Nephron progenitor cell (in vitro differentiated cells): ENCODE measurements at regions not wholly inside any gene's neighbourhood (a gene's known extent, or its start where the extent isn't known, plus 50 kb on each side); places are given as distances from the start of the nearest gene placed in this dataset.

Experiments used
- DNase-seq: peaks from one replicate; pipeline ENCODE4 v3.0.0; 2021
- H3K27ac Mint-ChIP-seq: 2 replicates; pipeline ENCODE4 v1.8.0; 2021; ENCODE audit warnings: mild to moderate bottlenecking, moderate library complexity, mixed read lengths
- H3K27me3 Mint-ChIP-seq: 2 replicates; pipeline ENCODE4 v1.8.0; 2021; ENCODE audit warnings: mild to moderate bottlenecking, low read depth, mixed read lengths; ENCODE audit not compliant: poor library complexity
- H3K36me3 Mint-ChIP-seq: 2 replicates; pipeline ENCODE4 v1.8.0; 2021; ENCODE audit warnings: low read depth, mixed read lengths
- H3K4me1 Mint-ChIP-seq: 2 replicates; pipeline ENCODE4 v1.8.0; 2021; ENCODE audit warnings: mixed read lengths
- H3K4me3 Mint-ChIP-seq: 2 replicates; pipeline ENCODE4 v1.8.0; 2021; ENCODE audit warnings: mild to moderate bottlenecking, moderate library complexity, mixed read lengths
- H3K9me3 Mint-ChIP-seq: 2 replicates; pipeline ENCODE4 v1.8.0; 2021; ENCODE audit warnings: mild to moderate bottlenecking, moderate library complexity, mixed read lengths
- TF ChIP-seq, protein P1 (sequence below): fragments of 200-600 bp; sonication (generic); IDR thresholded peaks from 2 replicates; pipeline ENCODE4 v1.5.0; 2021; ENCODE audit warnings: antibody characterized with exemption

DNA sequence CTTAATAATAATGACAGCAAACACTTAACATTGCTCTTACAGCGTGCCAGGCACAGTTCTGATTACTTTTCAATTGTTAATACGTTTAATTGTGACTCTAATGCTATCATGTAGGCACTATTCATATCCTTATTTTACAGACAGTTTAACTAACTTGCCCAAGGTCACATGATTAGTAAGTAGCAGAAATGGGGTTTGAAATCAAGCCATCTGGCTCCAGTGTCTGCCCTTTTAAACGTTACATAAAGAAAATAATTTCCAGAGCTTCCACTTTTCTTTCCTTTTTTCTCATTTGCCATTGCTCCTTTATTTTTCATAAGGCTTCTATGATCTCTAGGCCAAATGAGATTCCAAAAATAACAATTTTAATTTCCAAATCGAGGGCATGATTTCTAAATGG, 50.6 kb upstream of the IKZF2 start:
- no peak overlapping the region for H3K4me3 Mint-ChIP-seq
- H3K4me1 Mint-ChIP-seq, result no peaks in the 10 kb centered on the region
- TF ChIP-seq, protein P1, sequence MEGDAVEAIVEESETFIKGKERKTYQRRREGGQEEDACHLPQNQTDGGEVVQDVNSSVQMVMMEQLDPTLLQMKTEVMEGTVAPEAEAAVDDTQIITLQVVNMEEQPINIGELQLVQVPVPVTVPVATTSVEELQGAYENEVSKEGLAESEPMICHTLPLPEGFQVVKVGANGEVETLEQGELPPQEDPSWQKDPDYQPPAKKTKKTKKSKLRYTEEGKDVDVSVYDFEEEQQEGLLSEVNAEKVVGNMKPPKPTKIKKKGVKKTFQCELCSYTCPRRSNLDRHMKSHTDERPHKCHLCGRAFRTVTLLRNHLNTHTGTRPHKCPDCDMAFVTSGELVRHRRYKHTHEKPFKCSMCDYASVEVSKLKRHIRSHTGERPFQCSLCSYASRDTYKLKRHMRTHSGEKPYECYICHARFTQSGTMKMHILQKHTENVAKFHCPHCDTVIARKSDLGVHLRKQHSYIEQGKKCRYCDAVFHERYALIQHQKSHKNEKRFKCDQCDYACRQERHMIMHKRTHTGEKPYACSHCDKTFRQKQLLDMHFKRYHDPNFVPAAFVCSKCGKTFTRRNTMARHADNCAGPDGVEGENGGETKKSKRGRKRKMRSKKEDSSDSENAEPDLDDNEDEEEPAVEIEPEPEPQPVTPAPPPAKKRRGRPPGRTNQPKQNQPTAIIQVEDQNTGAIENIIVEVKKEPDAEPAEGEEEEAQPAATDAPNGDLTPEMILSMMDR, result no peak
- no peaks in the 10 kb centered on the region for H3K36me3 Mint-ChIP-seq
- H3K9me3 Mint-ChIP-seq, result peaks cover 6% of the 10 kb centered on the region
- peaks cover 3% of the 10 kb centered on the region for H3K27me3 Mint-ChIP-seq
- H3K27ac Mint-ChIP-seq, result no peak overlapping the region
- no peak for DNase-seq

DNA sequence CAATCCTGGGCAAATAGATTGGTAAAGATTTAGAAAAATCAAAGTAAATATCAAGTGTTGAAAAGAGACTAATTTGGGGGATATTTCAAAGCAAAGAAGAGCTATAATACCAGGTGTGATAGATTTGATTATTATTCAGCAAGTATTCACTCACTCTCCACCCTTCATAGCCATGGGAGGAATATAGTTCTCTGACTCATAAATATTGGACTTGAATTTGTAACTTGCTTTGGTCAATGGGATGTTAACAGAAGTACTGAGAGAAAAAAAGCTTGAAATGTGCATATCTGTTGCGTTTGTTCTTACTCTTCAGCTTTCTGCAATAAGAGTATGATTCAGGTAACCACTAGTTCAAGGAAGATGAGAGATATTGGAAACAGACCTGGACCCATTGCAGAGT, 54.5 kb upstream of the IKZF2 start:
- TF ChIP-seq, protein P1, result no peak
- H3K4me1 Mint-ChIP-seq, result no peaks in the 10 kb centered on the region
- H3K27ac Mint-ChIP-seq, result no peak overlapping the region
- no peaks in the 10 kb centered on the region for H3K9me3 Mint-ChIP-seq
- no peak overlapping the region for H3K4me3 Mint-ChIP-seq
- H3K36me3 Mint-ChIP-seq, result no peaks in the 10 kb centered on the region
- DNase-seq, result no peak
- no peaks in the 10 kb centered on the region for H3K27me3 Mint-ChIP-seq

DNA sequence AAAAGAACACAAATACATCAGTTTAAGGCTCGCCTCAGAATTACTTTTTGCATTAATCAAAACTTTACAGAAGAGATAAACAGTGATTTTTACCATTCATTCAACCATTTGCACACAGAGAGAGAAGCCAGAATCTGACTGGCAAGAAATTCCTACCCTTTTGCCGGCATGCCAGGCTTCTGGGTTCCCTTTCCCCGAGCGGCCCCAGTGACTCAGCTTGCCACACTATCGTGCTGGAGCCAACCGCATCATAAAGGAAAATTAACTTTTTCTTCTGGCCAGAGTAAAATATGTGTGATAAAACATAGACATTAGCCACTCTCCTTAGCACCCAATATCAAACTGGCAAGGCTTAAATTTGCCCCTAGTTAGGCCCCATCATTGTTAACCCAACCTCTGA, 61.8 kb upstream of the IKZF2 start:
- DNase-seq, result no peak
- Mint-ChIP-seq H3K4me3 (no peak overlapping the region), H3K27ac (no peak overlapping the region), H3K27me3 (no peaks in the 10 kb centered on the region), H3K4me1 (no peaks in the 10 kb centered on the region), H3K36me3 (no peaks in the 10 kb centered on the region), H3K9me3 (no peaks in the 10 kb centered on the region)
- TF ChIP-seq, protein P1, result no peak

DNA sequence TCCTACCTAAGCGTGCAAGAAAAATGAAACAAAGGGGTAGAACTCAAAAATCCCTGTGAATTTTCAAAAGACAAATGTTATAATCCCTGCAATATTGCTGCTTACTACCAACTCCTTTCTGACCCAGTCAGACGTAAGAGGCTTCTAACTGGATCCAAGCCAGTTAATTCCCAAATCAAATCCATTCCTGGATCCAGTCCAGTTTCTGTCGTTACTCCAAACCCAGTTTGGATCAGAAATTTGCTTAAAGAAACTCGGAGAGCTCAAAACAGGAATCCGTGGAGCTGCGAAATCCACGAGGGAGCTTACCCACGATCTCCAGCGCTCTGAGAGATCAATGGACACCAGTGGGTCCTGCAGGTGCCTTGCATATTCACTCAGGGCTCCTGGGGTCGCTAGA, 62.8 kb upstream of the IKZF2 start:
- no peak for DNase-seq

DNA sequence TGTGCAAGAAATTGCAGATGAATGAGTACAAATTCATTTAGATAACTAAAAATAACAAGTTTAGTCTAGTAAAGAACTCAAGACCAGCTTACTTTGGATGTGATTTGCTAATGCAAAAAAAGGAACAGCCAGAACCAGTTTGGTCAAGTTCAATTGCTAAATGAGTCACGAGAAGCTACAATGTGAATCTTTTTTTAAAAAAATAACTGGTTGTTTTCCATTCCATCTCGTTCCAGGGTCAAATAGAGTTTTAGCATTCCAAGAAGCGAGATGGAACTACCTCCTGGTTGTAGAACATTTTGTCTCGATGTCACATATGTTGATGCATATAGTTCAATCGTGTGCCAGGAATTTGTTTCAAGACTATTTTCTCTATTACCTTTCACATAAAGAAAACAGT, 65.0 kb upstream of the IKZF2 start:
- no peaks in the 10 kb centered on the region for H3K9me3 Mint-ChIP-seq
- H3K36me3 Mint-ChIP-seq, result no peaks in the 10 kb centered on the region
- no peak overlapping the region for H3K4me3 Mint-ChIP-seq
- TF ChIP-seq, protein P1, result no peak
- H3K27me3 Mint-ChIP-seq, result no peaks in the 10 kb centered on the region
- H3K4me1 Mint-ChIP-seq, result no peaks in the 10 kb centered on the region
- no peak overlapping the region for H3K27ac Mint-ChIP-seq
- DNase-seq, result no peak

More for the DNA sequence above, 62.8 kb upstream of the IKZF2 start:
- Mint-ChIP-seq H3K36me3 (no peaks in the 10 kb centered on the region), H3K4me3 (no peak overlapping the region), H3K27me3 (no peaks in the 10 kb centered on the region), H3K27ac (no peak overlapping the region), H3K9me3 (no peaks in the 10 kb centered on the region), H3K4me1 (no peaks in the 10 kb centered on the region)
- TF ChIP-seq, protein P1, result no peak

DNA sequence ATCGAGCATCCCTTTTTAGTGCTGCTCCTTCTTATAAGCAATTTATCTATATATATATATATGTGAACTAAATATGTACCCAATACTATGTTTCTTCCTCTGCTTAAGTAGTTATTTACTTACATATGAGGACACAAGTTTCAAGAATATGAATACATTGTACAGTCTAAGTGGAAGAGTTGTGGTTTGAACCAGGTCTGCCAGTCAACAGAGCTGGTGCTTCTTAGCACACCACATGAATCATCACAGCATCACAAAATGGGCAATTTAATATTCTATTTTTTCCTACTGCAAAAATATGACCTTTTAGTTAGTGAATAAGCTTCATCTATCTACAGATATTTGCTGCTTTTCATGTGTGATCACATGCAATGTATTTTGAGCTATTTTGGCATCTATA, 64.4 kb upstream of the SPAG16 start:
- TF ChIP-seq, protein P1, result no peak
- H3K4me1 Mint-ChIP-seq, result no peaks in the 10 kb centered on the region
- H3K4me3 Mint-ChIP-seq, result no peak overlapping the region
- no peaks in the 10 kb centered on the region for H3K36me3 Mint-ChIP-seq
- H3K9me3 Mint-ChIP-seq, result no peaks in the 10 kb centered on the region
- H3K27ac Mint-ChIP-seq, result no peak overlapping the region
- no peaks in the 10 kb centered on the region for H3K27me3 Mint-ChIP-seq
- DNase-seq, result no peak
